Prostate gland (tissue), 2 donors: ENCODE measurements at regions not wholly inside any gene's neighbourhood (a gene's known extent, or its start where the extent isn't known, plus 50 kb on each side); places are given as distances from the start of the nearest gene placed in this dataset.

ENCODE experiments used
- DNase-seq: peaks from one replicate; pipeline ENCODE4 v3.0.0-alpha.2; 2019; ENCODE audit warnings: low spot score
- H3K27ac ChIP-seq, 2 donors: fragments of 200-600 bp; sonication (generic); 2 replicates each; pipeline ENCODE4 v1.5.1; 2017 to 2019
- H3K27me3 ChIP-seq: fragments of 200-600 bp; sonication (generic); replicated peaks from 2 replicates; pipeline ENCODE4 v1.5.1; 2019; ENCODE audit not compliant: insufficient read depth
- H3K36me3 ChIP-seq, 2 donors: fragments of 200-600 bp; sonication (generic); 1 replicate in 1 of 2; 2 replicates in 1 of 2; pipeline versions ENCODE4 v1.5.1 to v1.8.1; 2017 to 2019
- H3K4me1 ChIP-seq: fragments of 200-600 bp; sonication (generic); replicated peaks from 2 replicates; pipeline ENCODE4 v1.5.1; 2019
- H3K4me3 ChIP-seq, 2 donors: fragments of 200-600 bp; sonication (generic); 2 replicates each; pipeline ENCODE4 v1.5.1; 2017 to 2019
- H3K9me3 ChIP-seq: fragments of 200-600 bp; sonication (generic); 2 replicates; pipeline ENCODE4 v1.5.1; 2017
- CTCF ChIP-seq, 4 experiments: fragments of 200-600 bp in 2 of 4; fragments of 450-650 bp in 2 of 4; sonication (generic) in 2 of 4; IDR thresholded peaks; 1 replicate in 3 of 4; 2 replicates in 1 of 4; pipeline ENCODE4 v1.5.1; 2016 to 2019; ENCODE audit warnings: antibody characterized with exemption in 4 of 4, mild to moderate bottlenecking in 2 of 4, moderate library complexity in 2 of 4
- POLR2A ChIP-seq: fragments of 450-650 bp; IDR thresholded peaks from one replicate; pipeline ENCODE4 v1.6.1; 2016; ENCODE audit warnings: antibody characterized with exemption, mild to moderate bottlenecking
- POLR2AphosphoS5 ChIP-seq: sonication (generic); formaldehyde crosslinking; IDR thresholded peaks from one replicate; pipeline ENCODE4 v1.6.1; 2017; ENCODE audit warnings: antibody characterized with exemption
- WGBS: methylation state at CpG from one replicate; pipeline ENCODE4 v1.1.5; 2018; 5-methylcytosine and 5-hydroxymethylcytosine counted together
- intact Hi-C: fragments of 100-400 bp; cut with DNase I; formaldehyde crosslinking; loops from one replicate; pipeline ENCODE4 v1.14.2; 2022

GRCh38 chr6:167776906-167777627 lies 49.6 kb upstream of the AFDN start:
- WGBS: 82% methylated on average over 14 of the region's 14 CpGs
- Histone ChIP-seq H3K4me3 (no peak overlapping the region), H3K27ac (peak overlapping the region in 1 of 2 donors; percentile 21), H3K27me3 (no peaks in the 10 kb centered on the region), H3K9me3 (no peaks in the 10 kb centered on the region), H3K36me3 (no peaks in the 10 kb centered on the region), H3K4me1 (peaks cover 3% of the 10 kb centered on the region)
- intact Hi-C loops: no loop called here
- DNase-seq: no peak
- no peak for TF ChIP-seq POLR2A
- TF ChIP-seq CTCF (IDR thresholded peaks at IDR 0.05): no peak
- no peak for TF ChIP-seq POLR2AphosphoS5
